ENCODE measurements at regions not wholly inside any gene's neighbourhood (a gene's known extent, or its start where the extent isn't known, plus 50 kb on each side); places are given as distances from the start of the nearest gene placed in this dataset.

- Histone ChIP-seq H3K36me3 (no peaks in the 10 kb centered on the region), H3K27me3 (no peaks in the 10 kb centered on the region), H3K9me3 (no peaks in the 10 kb centered on the region), H3K4me1 (no peaks in the 10 kb centered on the region), H3K4me3 (replicated peaks in 1 of 3) (no peak overlapping the region), H3K27ac (no peak overlapping the region)
- TF ChIP-seq POLR2A (IDR thresholded peaks at IDR 0.05) (no peak), CTCF (IDR thresholded peaks at IDR 0.05) (peak in 3 of 6 experiments; percentile 26 to 43 (median 29))
- intact Hi-C loops (cut with DNase I), result no loop called here
- WGBS, 2 donors, result 60 to 61% methylated on average over 6 of the region's 6 CpGs
- DNase-seq, result no peak
These were observed 53.6 kb upstream of the DYNC1I1 start for GRCh38 chr7:95718577-95719410.

DNA sequence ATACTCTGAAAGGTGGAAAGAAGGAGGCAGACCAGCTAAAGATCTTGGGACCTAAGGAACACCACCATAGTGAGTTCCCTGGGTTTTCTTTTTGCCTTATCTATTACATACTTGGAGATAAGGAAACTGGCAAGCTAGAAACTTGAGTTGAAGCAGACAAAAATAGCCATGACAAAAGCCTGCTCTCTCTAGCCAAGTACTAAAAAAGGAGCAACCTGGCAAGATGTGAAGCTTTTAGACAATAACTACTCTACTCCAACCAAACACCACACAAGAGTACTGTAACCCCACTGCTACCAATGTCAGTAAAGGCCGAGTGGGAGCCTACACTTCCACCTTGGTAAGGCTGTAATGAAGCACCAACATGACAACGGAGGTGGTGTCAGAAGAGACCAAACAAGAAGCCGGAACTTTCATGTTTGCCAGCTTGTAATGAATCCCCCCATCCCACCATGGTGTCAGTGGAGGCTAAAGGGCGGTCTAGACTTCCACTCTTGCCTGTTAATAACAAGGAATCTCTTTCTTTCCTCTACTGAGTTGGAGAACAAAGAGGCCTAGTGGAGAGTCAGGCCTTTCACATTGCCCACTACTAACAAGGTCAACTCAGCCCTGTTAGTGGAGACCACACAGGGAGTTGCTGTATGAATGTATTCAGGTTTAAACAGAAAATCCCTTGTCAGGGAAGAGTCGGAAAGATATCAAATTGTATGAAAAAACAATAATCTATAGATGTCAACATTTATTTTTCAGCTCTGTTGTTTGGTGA is 55.8 kb upstream of the DYNC1I1 start:
- Histone ChIP-seq H3K9me3 (no peaks in the 10 kb centered on the region), H3K27me3 (no peaks in the 10 kb centered on the region), H3K27ac (no peak overlapping the region), H3K4me3 (replicated peaks in 1 of 3) (no peak overlapping the region), H3K4me1 (no peaks in the 10 kb centered on the region), H3K36me3 (no peaks in the 10 kb centered on the region)
- 82 to 87% methylated on average over 5 of the region's 5 CpGs for WGBS, 2 donors
- TF ChIP-seq POLR2A (IDR thresholded peaks at IDR 0.05), result no peak
- TF ChIP-seq CTCF (IDR thresholded peaks at IDR 0.05), result no peak
- intact Hi-C loops (cut with DNase I), result no loop called here
- no peak for DNase-seq

DNA sequence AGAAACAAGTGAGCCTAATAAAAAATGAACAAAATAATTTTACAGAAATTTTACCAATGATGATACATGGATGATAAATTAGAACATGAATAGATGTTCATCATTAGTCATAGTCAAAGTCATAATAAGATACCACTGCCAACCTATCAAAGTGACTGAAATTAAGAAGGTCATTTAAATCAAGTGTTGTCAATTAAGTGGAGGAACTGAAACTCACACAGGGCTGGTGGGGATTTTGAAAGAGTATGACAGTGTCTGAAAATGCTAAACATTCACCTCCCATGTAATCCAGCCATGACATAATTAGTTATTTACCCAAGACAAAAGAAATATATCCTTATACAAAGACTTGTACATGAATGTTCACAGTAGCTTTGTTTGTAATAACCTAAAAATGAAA is 57.1 kb upstream of the DYNC1I1 start:
- no peaks in the 10 kb centered on the region for H3K4me1 ChIP-seq
- TF ChIP-seq POLR2A (IDR thresholded peaks at IDR 0.05), result no peak
- TF ChIP-seq CTCF (IDR thresholded peaks at IDR 0.05), result no peak
- no peak for DNase-seq
- H3K27ac ChIP-seq, result no peak overlapping the region
- no peaks in the 10 kb centered on the region for H3K36me3 ChIP-seq
- no peak overlapping the region for H3K4me3 ChIP-seq (replicated peaks in 1 of 3)
- H3K9me3 ChIP-seq, result no peaks in the 10 kb centered on the region
- intact Hi-C loops (cut with DNase I), result no loop called here
- H3K27me3 ChIP-seq, result no peaks in the 10 kb centered on the region

DNA sequence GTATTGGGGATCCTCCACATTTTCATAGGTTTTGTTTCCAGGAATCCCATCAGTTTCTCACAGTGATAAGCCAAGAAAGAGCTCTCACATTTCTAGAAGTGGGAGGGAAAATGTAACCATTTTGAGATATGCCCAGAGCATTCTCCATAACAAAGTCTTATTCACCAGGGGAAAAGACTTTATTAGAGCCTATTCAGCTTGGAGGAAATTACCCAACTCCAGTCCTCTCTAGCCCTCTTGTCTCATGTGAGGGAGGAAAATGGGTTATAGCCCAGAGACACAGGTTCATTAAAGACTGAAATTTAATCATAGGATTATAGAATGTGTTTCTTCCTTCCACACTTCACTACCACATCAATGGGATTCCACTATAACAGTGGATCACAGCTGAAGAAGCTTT is 61.6 kb upstream of the DYNC1I1 start:
- no peak overlapping the region for H3K27ac ChIP-seq
- no peak overlapping the region for H3K4me3 ChIP-seq (replicated peaks in 1 of 3)
- no peak for DNase-seq
- intact Hi-C loops (cut with DNase I), result no loop called here
- H3K4me1 ChIP-seq, result no peaks in the 10 kb centered on the region
- H3K36me3 ChIP-seq, result no peaks in the 10 kb centered on the region
- TF ChIP-seq POLR2A (IDR thresholded peaks at IDR 0.05) (no peak), CTCF (IDR thresholded peaks at IDR 0.05) (no peak)
- no peaks in the 10 kb centered on the region for H3K9me3 ChIP-seq
- H3K27me3 ChIP-seq, result no peaks in the 10 kb centered on the region

DNA sequence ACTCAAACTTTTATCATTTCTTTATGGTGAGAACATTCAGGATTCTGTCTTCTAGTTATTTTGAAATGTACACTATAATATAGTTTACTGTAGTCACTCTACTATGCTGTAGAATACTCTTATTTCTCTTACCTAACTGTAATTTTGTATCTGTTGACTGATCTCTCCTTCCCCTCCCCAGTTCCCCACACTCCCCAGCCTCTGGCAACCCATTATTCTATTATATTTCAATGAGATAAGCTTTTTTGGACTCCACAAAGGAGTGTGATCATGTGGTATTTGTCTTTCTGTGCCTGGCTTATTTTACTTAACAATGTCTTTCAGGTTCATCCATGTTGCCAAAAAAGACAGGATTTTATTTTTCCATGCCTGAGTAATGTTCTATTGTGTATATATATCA is 71.4 kb upstream of the DYNC1I1 start:
- intact Hi-C loops (cut with DNase I), result no loop called here
- TF ChIP-seq POLR2A (IDR thresholded peaks at IDR 0.05) (no peak), CTCF (IDR thresholded peaks at IDR 0.05) (no peak)
- DNase-seq, result no peak
- Histone ChIP-seq H3K4me1 (no peaks in the 10 kb centered on the region), H3K27ac (no peak overlapping the region), H3K9me3 (no peaks in the 10 kb centered on the region), H3K27me3 (no peaks in the 10 kb centered on the region), H3K4me3 (replicated peaks in 1 of 3) (no peak overlapping the region), H3K36me3 (no peaks in the 10 kb centered on the region)
